Astrocyte of the spinal cord (primary cell): ENCODE measurements at regions not wholly inside any gene's neighbourhood (a gene's known extent, or its start where the extent isn't known, plus 50 kb on each side); places are given as distances from the start of the nearest gene placed in this dataset.
"Not testable (repeated sequence)": the region's sequence is repeated elsewhere in the genome, so short reads cannot be mapped to it uniquely, and the experiment has no call there.

Experiments
- DNase-seq: peaks from one replicate; pipeline ENCODE4 v3.0.0; 2011; ENCODE audit warnings: low read depth, low spot score
- H3K4me3 ChIP-seq: 2 replicates; pipeline ENCODE4 v1.5.1; 2011; ENCODE audit warnings: low read depth, mild to moderate bottlenecking, low read length, moderate library complexity
- in situ Hi-C: cut with HindIII; loops from 2 replicates; pipeline ENCODE4 v1.10.0; 2017; ENCODE audit warnings: low sequenced_read_pairs
- TF ChIP-seq, protein P1 (sequence below): IDR thresholded peaks from 2 replicates; pipeline ENCODE4 v1.5.1; 2012; ENCODE audit warnings: low read depth, mild to moderate bottlenecking, low read length, inconsistent platforms

DNA sequence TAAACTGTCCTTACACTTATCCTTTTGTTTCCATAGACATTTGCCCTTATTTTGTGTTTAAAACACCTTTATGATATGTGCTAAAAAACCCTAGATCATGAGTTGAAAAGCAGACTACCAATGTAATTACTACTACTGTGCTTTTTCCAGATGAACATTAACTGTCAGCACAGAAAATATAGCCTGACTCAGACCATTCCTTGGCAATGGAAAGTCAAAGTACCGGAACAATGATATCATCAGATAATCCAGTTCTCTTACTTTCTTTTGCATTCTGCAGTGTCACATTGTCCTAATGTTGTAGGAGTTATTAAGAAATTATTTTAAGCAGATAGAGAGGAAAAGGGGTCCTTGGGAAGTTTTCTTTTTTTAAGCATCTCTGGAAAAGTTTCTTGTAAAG, 1189.0 kb upstream of the FLRT2 start:
- in situ Hi-C loops = no loop called here
- peak; percentile 36 for DNase-seq
- TF ChIP-seq, protein P1, sequence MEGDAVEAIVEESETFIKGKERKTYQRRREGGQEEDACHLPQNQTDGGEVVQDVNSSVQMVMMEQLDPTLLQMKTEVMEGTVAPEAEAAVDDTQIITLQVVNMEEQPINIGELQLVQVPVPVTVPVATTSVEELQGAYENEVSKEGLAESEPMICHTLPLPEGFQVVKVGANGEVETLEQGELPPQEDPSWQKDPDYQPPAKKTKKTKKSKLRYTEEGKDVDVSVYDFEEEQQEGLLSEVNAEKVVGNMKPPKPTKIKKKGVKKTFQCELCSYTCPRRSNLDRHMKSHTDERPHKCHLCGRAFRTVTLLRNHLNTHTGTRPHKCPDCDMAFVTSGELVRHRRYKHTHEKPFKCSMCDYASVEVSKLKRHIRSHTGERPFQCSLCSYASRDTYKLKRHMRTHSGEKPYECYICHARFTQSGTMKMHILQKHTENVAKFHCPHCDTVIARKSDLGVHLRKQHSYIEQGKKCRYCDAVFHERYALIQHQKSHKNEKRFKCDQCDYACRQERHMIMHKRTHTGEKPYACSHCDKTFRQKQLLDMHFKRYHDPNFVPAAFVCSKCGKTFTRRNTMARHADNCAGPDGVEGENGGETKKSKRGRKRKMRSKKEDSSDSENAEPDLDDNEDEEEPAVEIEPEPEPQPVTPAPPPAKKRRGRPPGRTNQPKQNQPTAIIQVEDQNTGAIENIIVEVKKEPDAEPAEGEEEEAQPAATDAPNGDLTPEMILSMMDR = no peak
- H3K4me3 ChIP-seq = no peak overlapping the region

- H3K4me3 ChIP-seq, in situ Hi-C loops, DNase-seq: not testable (repeated sequence)
These were observed 1188.1 kb upstream of the FLRT2 start for GRCh38 chr14:84341867-84342266.

DNA sequence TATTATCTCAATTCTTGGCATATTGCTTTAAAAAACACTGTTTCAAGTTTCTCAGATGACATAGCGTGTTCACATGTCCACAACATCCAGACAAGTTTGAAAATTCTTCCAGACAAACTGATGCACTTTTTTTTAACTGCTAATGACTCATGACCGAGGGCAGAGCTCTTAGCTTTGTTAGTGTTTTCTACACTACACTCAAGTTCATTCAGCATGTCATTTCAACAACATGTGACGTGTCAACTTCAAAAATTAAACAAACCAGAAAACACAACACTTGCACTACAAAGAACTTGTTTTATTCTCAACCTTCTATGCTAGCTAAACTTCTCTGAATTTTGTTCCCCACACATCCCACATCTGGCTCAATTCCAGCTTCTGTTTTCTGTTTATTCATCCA, 1186.3 kb upstream of the FLRT2 start:
- in situ Hi-C loops = no loop called here
- TF ChIP-seq, protein P1 = no peak
- H3K4me3 ChIP-seq = no peak overlapping the region
- DNase-seq = peak; percentile 48

DNA sequence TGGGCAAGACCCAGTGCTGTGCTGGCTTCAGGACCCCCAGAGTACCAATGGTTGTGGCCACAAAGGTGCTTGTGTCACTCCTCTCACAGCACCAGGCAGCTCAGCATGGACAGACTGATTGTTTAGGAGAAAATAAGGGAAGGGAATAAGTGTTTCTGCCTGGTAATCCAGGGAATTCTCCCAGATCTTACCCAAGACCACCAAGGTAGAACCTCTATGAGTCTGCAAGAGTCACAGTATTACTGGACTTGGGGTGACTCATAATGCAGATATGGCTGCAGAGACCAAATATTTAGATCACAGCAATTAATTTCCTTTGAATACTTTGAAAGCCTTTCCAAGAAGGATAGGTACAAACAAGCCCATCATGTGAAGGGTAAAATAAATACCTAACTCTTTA, 1178.3 kb upstream of the FLRT2 start:
- in situ Hi-C loops = no loop called here
- TF ChIP-seq, protein P1 = no peak
- DNase-seq = no peak

DNA sequence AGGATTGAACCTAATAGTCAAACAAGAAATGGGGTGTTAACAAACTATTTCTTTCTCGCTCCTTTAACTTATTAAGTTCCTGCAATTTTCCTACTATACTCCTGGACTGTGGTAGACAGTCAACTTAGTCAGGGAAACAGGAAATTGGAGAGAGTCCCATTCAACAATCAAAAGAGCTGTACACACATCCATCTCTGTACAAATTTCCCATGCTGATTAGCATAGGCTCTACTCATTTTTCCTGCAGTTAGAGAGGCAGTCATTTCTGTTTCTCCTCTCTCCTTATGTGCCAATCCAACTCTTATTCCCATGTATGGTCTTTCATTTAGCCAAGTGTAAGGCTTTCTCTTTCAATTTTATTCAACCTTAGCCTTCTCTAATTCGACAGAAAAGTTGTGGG, 1168.5 kb upstream of the FLRT2 start:
- TF ChIP-seq, protein P1 = no peak
- in situ Hi-C loops = no loop called here
- no peak overlapping the region for H3K4me3 ChIP-seq
- no peak for DNase-seq

More for the DNA sequence above, 1178.3 kb upstream of the FLRT2 start:
- no peak overlapping the region for H3K4me3 ChIP-seq

DNA sequence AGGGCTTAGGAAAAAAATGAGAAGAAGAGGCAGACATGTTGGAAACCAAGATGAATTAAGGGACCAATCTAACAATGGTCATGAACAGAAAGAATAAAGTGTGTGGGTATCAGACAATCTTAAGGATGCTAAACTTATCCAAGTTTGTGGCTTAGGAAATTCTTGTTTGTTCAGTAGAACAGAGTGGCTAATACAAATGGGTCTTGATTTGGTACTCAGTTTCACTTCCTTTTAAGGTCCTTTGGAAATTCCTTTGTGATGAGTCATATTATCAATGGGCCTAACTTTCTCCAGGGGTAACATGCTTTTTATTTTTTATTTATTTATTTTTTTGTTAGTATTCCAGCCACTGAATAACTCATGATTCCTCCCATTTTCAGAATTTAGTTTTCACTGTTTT, 1154.7 kb upstream of the FLRT2 start:
- TF ChIP-seq, protein P1 = no peak
- peak; percentile 27 for DNase-seq
- in situ Hi-C loops = no loop called here
- H3K4me3 ChIP-seq = no peak overlapping the region

- in situ Hi-C loops = no loop called here
- H3K4me3 ChIP-seq = no peak overlapping the region
- DNase-seq = no peak
- TF ChIP-seq, protein P1 = no peak
These were observed 1139.9 kb upstream of the FLRT2 start for GRCh38 chr14:84390010-84390409.
